ENCODE measurements at regions not wholly inside any gene's neighbourhood (a gene's known extent, or its start where the extent isn't known, plus 50 kb on each side); places are given as distances from the start of the nearest gene placed in this dataset.

DNA sequence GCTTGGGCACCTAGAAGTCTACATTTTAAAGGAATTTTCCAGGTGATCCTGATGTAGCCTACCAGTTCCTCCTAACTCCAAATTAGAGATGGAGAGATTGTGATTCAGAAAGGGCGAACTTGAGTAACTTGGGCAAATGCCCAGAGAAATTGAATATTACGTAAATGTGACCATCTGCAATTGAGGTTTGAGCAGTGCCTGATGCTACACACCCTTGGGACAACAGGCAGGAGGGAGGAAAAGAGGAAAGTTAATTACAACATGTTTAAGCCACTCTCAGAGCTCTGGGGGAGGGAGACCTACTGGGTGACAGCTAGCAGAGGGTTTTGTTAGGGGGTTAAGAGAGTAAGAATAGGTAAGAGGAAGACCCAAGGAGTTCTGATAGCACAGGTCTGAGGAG lies 208.9 kb downstream of the LPIN1 start:
- TF ChIP-seq POLR2AphosphoS5 (IDR thresholded peaks at IDR 0.05; ENCODE audit: low read depth, low read length) (no peak), POLR2A (IDR thresholded peaks at IDR 0.05; ENCODE audit: low read depth, low read length) (no peak), TAF1 (IDR thresholded peaks at IDR 0.05; ENCODE audit: low read depth, low read length) (no peak)
